GM10266 (cell line): ENCODE measurements at regions not wholly inside any gene's neighbourhood (a gene's known extent, or its start where the extent isn't known, plus 50 kb on each side); places are given as distances from the start of the nearest gene placed in this dataset.

ENCODE experiments used
- DNase-seq: peaks from one replicate; pipeline ENCODE4 v3.0.0; 2012; ENCODE audit errors: extremely low spot score
- CTCF ChIP-seq: IDR thresholded peaks from 2 replicates; pipeline ENCODE4 v1.5.1; 2012; ENCODE audit warnings: mild to moderate bottlenecking, low read depth; ENCODE audit not compliant: control insufficient read depth, insufficient read depth; ENCODE audit errors: missing control alignments

GRCh38 chr9:81303658-81304057 lies 385.7 kb downstream of the TLE1 start:
- no peak for DNase-seq

GRCh38 chr9:81293651-81294050 lies 395.7 kb downstream of the TLE1 start:
- no peak for DNase-seq
- no peak for TF ChIP-seq CTCF

More at GRCh38 chr9:81303658-81304057, 385.7 kb downstream of the TLE1 start:
- TF ChIP-seq CTCF, result no peak

- TF ChIP-seq CTCF, result no peak
- no peak for DNase-seq
Measured at GRCh38 chr9:81292056-81292805, 397.1 kb downstream of the TLE1 start.

GRCh38 chr9:81289622-81290021 lies 399.7 kb downstream of the TLE1 start:
- no peak for TF ChIP-seq CTCF
- no peak for DNase-seq

- TF ChIP-seq CTCF, result no peak
- DNase-seq, result no peak
Measured at GRCh38 chr9:81268048-81268447, 421.3 kb downstream of the TLE1 start.

- DNase-seq, result no peak
- no peak for TF ChIP-seq CTCF
Measured at GRCh38 chr9:81266674-81267073, 422.7 kb downstream of the TLE1 start.

- no peak for DNase-seq
- no peak for TF ChIP-seq CTCF
Measured at GRCh38 chr9:81266086-81266485, 423.3 kb downstream of the TLE1 start.
